WERI-Rb-1 (cell line): ENCODE measurements at regions not wholly inside any gene's neighbourhood (a gene's known extent, or its start where the extent isn't known, plus 50 kb on each side); places are given as distances from the start of the nearest gene placed in this dataset.
A peak's percentile ranks its signal among the peaks of the same experiment; 100 is the strongest.

ENCODE experiments used
- DNase-seq: peaks from one replicate; pipeline ENCODE4 v3.0.0-alpha.2; 2020
- H3K27ac ChIP-seq: fragments of 250-450 bp; sonication (Bioruptor Pico); 2 replicates; pipeline ENCODE4 v1.5.1; 2020; ENCODE audit warnings: mild to moderate bottlenecking, moderate library complexity
- H3K27me3 ChIP-seq: fragments of 250-450 bp; sonication (Bioruptor Pico); 2 replicates; pipeline ENCODE4 v1.5.1; 2021; ENCODE audit warnings: mild to moderate bottlenecking, low read depth, moderate library complexity; ENCODE audit not compliant: insufficient read depth, severe bottlenecking
- H3K36me3 ChIP-seq: fragments of 250-450 bp; sonication (Bioruptor Pico); 2 replicates; pipeline ENCODE4 v1.5.1; 2020; ENCODE audit warnings: mild to moderate bottlenecking, moderate library complexity
- H3K4me3 ChIP-seq: 2 replicates; pipeline ENCODE4 v1.5.1; 2011; ENCODE audit warnings: low read depth, mild to moderate bottlenecking, control low read depth, low read length
- H3K9me3 ChIP-seq: fragments of 250-450 bp; sonication (Bioruptor Pico); 2 replicates; pipeline ENCODE4 v1.5.1; 2021; ENCODE audit warnings: mild to moderate bottlenecking, moderate library complexity; ENCODE audit not compliant: severe bottlenecking
- TF ChIP-seq, protein P1 (sequence below): IDR thresholded peaks from 2 replicates; pipeline ENCODE4 v1.5.1; 2011; ENCODE audit warnings: low read depth, mild to moderate bottlenecking, control low read depth, inconsistent platforms, low read length

DNA sequence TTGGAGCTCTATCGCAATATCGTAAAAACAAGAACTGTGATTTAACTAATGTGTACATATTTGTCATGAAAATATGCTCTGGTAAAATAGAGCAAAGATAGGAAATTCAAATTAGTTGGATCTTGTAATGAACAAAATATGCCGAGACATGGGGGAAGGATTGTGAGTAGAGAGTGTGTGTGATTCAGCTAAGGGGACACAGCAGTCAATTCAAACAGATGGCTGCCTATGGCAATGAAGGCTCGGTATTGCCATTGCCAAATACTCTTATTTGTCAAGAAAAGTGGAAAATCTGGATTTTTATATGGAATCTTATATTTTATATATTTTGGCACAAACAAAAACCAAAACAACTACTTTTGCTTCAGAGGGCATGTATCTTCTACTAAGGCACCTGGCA is 227.3 kb upstream of the BCHE start:
- Histone ChIP-seq H3K27me3 (no peaks in the 10 kb centered on the region), H3K9me3 (no peaks in the 10 kb centered on the region), H3K27ac (no peak overlapping the region), H3K36me3 (no peaks in the 10 kb centered on the region), H3K4me3 (no peak overlapping the region)
- TF ChIP-seq, protein P1, sequence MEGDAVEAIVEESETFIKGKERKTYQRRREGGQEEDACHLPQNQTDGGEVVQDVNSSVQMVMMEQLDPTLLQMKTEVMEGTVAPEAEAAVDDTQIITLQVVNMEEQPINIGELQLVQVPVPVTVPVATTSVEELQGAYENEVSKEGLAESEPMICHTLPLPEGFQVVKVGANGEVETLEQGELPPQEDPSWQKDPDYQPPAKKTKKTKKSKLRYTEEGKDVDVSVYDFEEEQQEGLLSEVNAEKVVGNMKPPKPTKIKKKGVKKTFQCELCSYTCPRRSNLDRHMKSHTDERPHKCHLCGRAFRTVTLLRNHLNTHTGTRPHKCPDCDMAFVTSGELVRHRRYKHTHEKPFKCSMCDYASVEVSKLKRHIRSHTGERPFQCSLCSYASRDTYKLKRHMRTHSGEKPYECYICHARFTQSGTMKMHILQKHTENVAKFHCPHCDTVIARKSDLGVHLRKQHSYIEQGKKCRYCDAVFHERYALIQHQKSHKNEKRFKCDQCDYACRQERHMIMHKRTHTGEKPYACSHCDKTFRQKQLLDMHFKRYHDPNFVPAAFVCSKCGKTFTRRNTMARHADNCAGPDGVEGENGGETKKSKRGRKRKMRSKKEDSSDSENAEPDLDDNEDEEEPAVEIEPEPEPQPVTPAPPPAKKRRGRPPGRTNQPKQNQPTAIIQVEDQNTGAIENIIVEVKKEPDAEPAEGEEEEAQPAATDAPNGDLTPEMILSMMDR: no peak
- DNase-seq: no peak

DNA sequence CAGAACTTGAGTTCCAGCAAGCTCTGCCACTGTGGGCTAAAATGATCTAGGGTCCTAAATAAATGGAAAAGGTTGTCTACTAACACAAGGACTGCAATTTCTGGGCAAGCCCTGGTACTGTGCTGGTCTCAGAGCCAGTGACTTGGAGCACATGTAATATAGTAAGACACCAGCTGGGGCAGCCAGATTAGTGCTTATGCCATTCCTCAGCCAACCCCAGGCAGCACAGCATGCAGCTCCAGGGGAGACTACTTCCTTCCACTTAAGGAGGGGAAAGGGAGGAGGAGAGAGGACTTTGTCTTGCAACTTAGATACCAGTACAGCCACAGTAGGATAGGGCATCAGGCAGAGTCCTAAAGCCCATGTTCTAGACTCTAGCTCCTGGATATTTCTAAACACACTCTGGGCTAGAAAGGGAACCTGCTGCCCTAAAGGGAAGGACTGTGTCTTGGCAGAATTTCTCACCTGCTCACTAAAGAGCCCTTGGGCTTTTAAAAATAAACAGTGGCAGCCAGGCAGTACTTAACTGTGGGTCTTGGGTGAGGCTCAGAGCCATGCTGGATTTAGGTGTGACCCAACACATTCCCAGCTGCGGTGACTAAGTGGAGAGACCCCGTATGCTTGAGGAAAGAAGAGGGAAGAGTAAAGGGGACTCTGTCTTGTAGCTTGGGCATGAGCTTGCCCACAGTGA is 223.7 kb upstream of the BCHE start:
- Histone ChIP-seq H3K9me3 (no peaks in the 10 kb centered on the region), H3K4me3 (no peak overlapping the region), H3K36me3 (no peaks in the 10 kb centered on the region), H3K27me3 (no peaks in the 10 kb centered on the region), H3K27ac (no peak overlapping the region)
- TF ChIP-seq, protein P1: no peak
- DNase-seq: peak; percentile 28

DNA sequence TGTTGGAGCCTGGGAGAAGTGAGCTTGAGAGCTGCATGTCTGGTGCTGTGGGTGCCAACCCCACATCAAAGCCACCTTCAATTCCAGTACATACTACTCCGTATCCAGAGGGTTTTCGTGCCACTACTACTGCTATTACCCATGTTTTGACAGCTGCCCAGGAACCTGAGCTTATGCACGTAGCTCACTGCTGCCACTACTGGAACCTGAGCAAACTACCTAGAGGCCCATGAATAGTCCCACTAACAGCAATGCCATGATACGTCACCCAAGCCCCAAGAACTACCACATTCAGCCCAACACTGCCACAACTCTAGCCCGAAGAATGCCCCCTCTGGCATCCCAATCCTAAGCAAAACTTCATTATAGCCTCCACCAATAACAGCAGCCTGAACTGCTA is 215.2 kb upstream of the BCHE start:
- Histone ChIP-seq H3K4me3 (no peak overlapping the region), H3K27ac (no peak overlapping the region), H3K9me3 (no peaks in the 10 kb centered on the region), H3K27me3 (no peaks in the 10 kb centered on the region), H3K36me3 (no peaks in the 10 kb centered on the region)
- no peak for DNase-seq
- TF ChIP-seq, protein P1: peak; percentile 27; the same call in 1 of the 2 replicates

DNA sequence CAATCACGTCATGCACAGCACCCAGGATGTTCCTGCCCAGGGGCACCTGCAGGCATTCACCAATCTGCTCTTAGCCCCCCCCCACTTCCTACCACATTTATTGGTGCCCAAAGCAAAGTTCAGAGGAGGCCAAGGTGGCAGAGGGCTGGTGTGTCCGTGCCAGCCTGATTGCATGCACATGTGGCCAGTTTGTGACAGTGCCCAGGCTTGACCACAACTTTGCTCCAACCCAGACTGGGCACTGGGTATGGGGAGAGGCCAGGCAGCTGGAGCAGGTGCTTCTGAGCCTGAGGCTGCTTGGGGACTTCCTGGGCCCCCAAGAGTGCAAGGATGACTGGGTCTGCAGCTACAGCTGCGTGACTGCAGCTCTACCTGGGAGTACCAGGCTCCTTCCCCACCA is 192.3 kb upstream of the BCHE start:
- H3K36me3 ChIP-seq: no peaks in the 10 kb centered on the region
- H3K4me3 ChIP-seq: no peak overlapping the region
- no peak overlapping the region for H3K27ac ChIP-seq
- no peaks in the 10 kb centered on the region for H3K9me3 ChIP-seq
- H3K27me3 ChIP-seq: no peaks in the 10 kb centered on the region
- DNase-seq: no peak
- TF ChIP-seq, protein P1: no peak

DNA sequence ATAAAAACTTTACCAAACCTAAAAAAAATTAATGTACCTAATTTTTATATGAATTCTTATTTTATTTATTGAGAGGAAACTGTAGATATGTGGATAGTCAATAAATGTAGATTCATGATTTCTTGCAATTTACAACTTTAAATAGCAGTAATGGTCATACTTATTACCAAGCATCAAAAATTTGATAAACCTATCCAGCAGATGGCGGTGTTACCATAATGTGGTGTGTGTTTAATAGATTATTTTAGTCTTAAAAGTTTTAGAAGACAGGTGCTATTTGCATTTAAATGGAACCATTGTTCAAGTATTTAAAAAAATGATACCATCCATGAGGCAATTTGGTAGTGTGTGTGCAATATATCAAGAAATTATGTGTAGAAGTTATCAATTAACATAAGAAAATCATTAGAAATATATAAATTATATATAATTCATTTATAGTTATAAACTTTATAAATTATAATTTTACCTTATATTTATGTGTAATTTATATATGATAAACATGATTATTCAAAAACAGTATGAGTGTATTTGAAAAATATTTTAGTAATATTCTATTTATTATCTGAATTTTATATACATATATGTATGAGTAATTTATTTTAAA is 176.0 kb upstream of the BCHE start:
- Histone ChIP-seq H3K9me3 (no peaks in the 10 kb centered on the region), H3K27me3 (no peaks in the 10 kb centered on the region), H3K36me3 (no peaks in the 10 kb centered on the region), H3K4me3 (no peak overlapping the region), H3K27ac (no peak overlapping the region)
- DNase-seq: peak; percentile 14
- TF ChIP-seq, protein P1: no peak
